Body of pancreas (tissue), 4 donors: ENCODE measurements at regions not wholly inside any gene's neighbourhood (a gene's known extent, or its start where the extent isn't known, plus 50 kb on each side); places are given as distances from the start of the nearest gene placed in this dataset.

Experiments used
- ATAC-seq: fragments of 150-250 bp; one replicate; pipeline ENCODE4 v1.9.1; 2016
- DNase-seq, 4 donors: peaks; one replicate each; pipeline ENCODE4 v3.0.0-alpha.2; 2019
- H3K27ac ChIP-seq, 4 donors: fragments of 200-600 bp; sonication (generic); 1 replicate in 3 of 4; 2 replicates in 1 of 4; pipeline versions ENCODE4 v1.5.1 to v1.6.1; 2016 to 2019; ENCODE audit warnings: mild to moderate bottlenecking in 1 of 4, mixed read lengths in 1 of 4, moderate library complexity in 1 of 4
- H3K27me3 ChIP-seq, 2 donors: fragments of 200-600 bp; sonication (generic); one replicate each; pipeline ENCODE4 v1.6.0; 2016; ENCODE audit warnings: mild to moderate bottlenecking in 1 of 2
- H3K36me3 ChIP-seq, 2 donors: fragments of 200-600 bp; sonication (generic); replicated peaks in 1 of 2; 2 replicates each; pipeline ENCODE4 v1.5.1; 2016; ENCODE audit warnings: low read depth in 2 of 2; ENCODE audit not compliant: insufficient read depth in 1 of 2
- H3K4me1 ChIP-seq: fragments of 200-600 bp; sonication (generic); one replicate; pipeline ENCODE4 v1.6.0; 2016
- H3K4me3 ChIP-seq, 2 donors: fragments of 200-600 bp; sonication (generic); 1 replicate in 1 of 2; 2 replicates in 1 of 2; pipeline ENCODE4 v1.5.1; 2016 to 2019
- H3K9me3 ChIP-seq, 3 donors: fragments of 200-600 bp; sonication (generic); 1 replicate in 2 of 3; 2 replicates in 1 of 3; pipeline ENCODE4 v1.5.1; 2016
- POLR2A ChIP-seq, 3 donors: fragments of 450-650 bp; IDR thresholded peaks; one replicate each; pipeline ENCODE4 v1.6.1; 2016; ENCODE audit warnings: antibody characterized with exemption in 3 of 3, mild to moderate bottlenecking in 2 of 3
- WGBS, 2 donors: methylation state at CpG; one replicate each; pipeline ENCODE4 v1.1.5; 2017; 5-methylcytosine and 5-hydroxymethylcytosine counted together
- intact Hi-C: fragments of 100-400 bp; cut with DNase I; formaldehyde crosslinking; loops from one replicate; pipeline ENCODE4 v1.15.1; 2023
- TF ChIP-seq, protein P1 (sequence below), 7 experiments: fragments of 450-650 bp in 4 of 7; fragments of 200-600 bp in 3 of 7; sonication (generic) in 3 of 7; IDR thresholded peaks; one replicate each; pipeline ENCODE4 v1.5.1; 2016 to 2019; ENCODE audit warnings: antibody characterized with exemption in 7 of 7

DNA sequence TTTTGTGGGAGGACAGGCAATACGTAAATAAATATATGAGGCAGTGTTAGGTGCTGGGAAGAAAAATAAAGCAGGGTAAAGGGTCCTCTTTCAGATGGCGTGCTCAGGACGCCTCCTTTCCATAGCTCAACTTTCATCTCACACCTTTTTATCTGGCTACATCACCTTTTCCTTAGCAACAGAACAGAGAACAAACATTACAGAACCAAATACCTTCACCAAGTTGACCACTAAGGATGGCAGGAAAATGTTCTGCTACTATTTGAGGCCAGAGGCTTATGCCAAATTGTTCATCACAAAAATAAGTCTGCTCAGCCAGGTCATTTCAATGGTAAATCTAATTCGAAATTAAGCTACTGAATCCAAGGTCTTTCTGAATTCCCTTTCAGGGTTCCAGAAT is 149.2 kb upstream of the C1orf21 start:
- no peak overlapping the region for H3K27ac ChIP-seq
- TF ChIP-seq POLR2A (IDR thresholded peaks at IDR 0.05), result no peak
- TF ChIP-seq, protein P1, sequence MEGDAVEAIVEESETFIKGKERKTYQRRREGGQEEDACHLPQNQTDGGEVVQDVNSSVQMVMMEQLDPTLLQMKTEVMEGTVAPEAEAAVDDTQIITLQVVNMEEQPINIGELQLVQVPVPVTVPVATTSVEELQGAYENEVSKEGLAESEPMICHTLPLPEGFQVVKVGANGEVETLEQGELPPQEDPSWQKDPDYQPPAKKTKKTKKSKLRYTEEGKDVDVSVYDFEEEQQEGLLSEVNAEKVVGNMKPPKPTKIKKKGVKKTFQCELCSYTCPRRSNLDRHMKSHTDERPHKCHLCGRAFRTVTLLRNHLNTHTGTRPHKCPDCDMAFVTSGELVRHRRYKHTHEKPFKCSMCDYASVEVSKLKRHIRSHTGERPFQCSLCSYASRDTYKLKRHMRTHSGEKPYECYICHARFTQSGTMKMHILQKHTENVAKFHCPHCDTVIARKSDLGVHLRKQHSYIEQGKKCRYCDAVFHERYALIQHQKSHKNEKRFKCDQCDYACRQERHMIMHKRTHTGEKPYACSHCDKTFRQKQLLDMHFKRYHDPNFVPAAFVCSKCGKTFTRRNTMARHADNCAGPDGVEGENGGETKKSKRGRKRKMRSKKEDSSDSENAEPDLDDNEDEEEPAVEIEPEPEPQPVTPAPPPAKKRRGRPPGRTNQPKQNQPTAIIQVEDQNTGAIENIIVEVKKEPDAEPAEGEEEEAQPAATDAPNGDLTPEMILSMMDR (IDR thresholded peaks at IDR 0.05), result no peak
- no peaks in the 10 kb centered on the region for H3K9me3 ChIP-seq
- 66 to 74% methylated on average over 4 of the region's 4 CpGs for WGBS, 2 donors
- H3K4me1 ChIP-seq, result peaks cover 6% of the 10 kb centered on the region
- DNase-seq, result no peak
- no peak for ATAC-seq
- intact Hi-C loops, result no loop called here
- H3K36me3 ChIP-seq, result no peaks in the 10 kb centered on the region
- no peaks in the 10 kb centered on the region for H3K27me3 ChIP-seq
- H3K4me3 ChIP-seq, result no peak overlapping the region

DNA sequence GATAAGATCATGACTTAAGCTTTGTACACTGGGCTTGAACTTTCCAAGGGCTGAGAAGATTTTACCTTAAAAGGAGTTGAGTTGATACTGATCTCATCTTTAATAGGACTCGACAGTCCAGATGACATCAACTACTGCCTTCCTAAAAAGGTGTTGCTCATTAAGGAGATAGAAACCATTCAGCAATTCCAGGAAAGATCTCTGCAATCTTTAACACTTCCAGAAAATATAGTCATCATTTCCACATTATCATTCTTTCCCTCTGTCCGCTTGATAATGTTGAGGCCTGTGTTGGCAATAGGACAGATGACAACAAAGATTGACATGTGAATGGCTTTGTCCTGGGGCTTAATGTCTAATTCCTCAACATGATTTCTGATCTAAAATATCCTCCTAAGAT is 145.4 kb upstream of the C1orf21 start:
- no peak for DNase-seq
- no peak for ATAC-seq
- Histone ChIP-seq H3K27me3 (no peaks in the 10 kb centered on the region), H3K36me3 (no peaks in the 10 kb centered on the region), H3K9me3 (no peaks in the 10 kb centered on the region), H3K27ac (no peak overlapping the region), H3K4me1 (peaks cover 28% of the 10 kb centered on the region), H3K4me3 (no peak overlapping the region)
- intact Hi-C loops, result loop anchor here (10.0 kb wide), 1 partner anchor 423 kb away; no protein-coding TSS in a partner anchor
- 88% methylated on average over 2 of the region's 2 CpGs for WGBS, 2 donors
- TF ChIP-seq, protein P1 (IDR thresholded peaks at IDR 0.05), result no peak
- TF ChIP-seq POLR2A (IDR thresholded peaks at IDR 0.05), result no peak

DNA sequence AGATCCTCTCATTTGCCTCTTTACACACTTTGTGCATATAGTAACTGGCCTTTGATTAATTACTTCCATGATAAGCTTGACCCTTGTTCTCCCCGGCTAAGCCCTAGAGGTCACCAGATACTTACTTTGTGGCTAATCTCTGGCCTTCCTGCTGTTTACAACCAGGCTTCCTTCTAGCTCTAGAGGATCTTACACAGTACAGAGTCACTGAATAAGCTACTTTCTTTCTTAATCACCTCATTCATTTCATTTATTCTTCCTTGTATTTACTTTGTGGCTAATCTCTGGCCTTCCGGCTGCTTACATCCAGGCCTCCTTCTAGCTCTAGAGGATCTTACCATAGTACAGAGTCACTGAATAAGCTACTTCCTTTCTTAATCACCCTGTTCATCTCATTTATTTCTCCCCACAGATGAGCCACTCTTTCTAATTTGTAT is 144.3 kb upstream of the C1orf21 start:
- DNase-seq (peak; percentile 38 to 63 (median 42)), ATAC-seq (peak; percentile 78)
- no peaks in the 10 kb centered on the region for H3K9me3 ChIP-seq
- TF ChIP-seq POLR2A (IDR thresholded peaks at IDR 0.05), result no peak
- TF ChIP-seq, protein P1 (IDR thresholded peaks at IDR 0.05), result peak in 5 of 7 experiments; percentile 18 to 59 (median 52)
- H3K4me1 ChIP-seq, result peaks cover 28% of the 10 kb centered on the region
- 18 to 21% methylated on average over 2 of the region's 2 CpGs for WGBS, 2 donors
- H3K27ac ChIP-seq, result peak overlapping the region in 3 of 4 donors; percentile 7 to 33 (median 32)
- intact Hi-C loops, result loop anchor here (10.0 kb wide), 1 partner anchor 422 kb away; no protein-coding TSS in a partner anchor
- H3K4me3 ChIP-seq, result no peak overlapping the region
- H3K36me3 ChIP-seq, result no peaks in the 10 kb centered on the region
- H3K27me3 ChIP-seq, result no peaks in the 10 kb centered on the region

DNA sequence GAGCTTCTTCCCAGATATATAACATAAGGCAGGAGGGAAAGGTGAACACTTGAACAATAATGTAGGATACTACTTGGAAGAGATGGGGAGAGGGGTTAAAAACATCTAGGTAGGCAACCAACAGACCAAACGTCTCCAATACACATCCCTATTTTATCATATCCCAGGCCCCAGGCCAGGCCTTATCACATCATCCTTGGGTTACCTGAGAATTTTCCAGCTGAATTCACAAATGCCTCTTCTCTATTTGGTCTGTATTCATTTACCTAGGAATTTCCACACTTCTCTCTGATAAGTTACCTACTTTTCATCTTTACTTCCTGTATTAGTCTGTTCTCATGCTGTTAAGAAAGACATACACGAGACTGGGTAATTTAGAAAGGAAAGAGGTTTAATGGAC is 141.9 kb upstream of the C1orf21 start:
- H3K27ac ChIP-seq, result peak overlapping the region in 3 of 4 donors; percentile 50 to 53 (median 53)
- intact Hi-C loops, result loop anchor here (10.0 kb wide), 1 partner anchor 420 kb away; no protein-coding TSS in a partner anchor

More for the DNA sequence above, 141.9 kb upstream of the C1orf21 start:
- Histone ChIP-seq H3K9me3 (no peaks in the 10 kb centered on the region), H3K4me3 (no peak overlapping the region), H3K36me3 (no peaks in the 10 kb centered on the region), H3K27me3 (no peaks in the 10 kb centered on the region), H3K4me1 (peaks cover 28% of the 10 kb centered on the region)
- WGBS, 2 donors, result 28 to 33% methylated on average over 2 of the region's 2 CpGs
- TF ChIP-seq, protein P1 (IDR thresholded peaks at IDR 0.05), result no peak
- no peak for TF ChIP-seq POLR2A (IDR thresholded peaks at IDR 0.05)
- ATAC-seq (peak; percentile 84), DNase-seq (peak in 3 of 4 donors; percentile 28 to 59 (median 44))
